GM21786 (cell line): ENCODE measurements at regions not wholly inside any gene's neighbourhood (a gene's known extent, or its start where the extent isn't known, plus 50 kb on each side); places are given as distances from the start of the nearest gene placed in this dataset.
"Not testable (repeated sequence)": the region's sequence is repeated elsewhere in the genome, so short reads cannot be mapped to it uniquely, and the experiment has no call there.

ENCODE experiments used
- ATAC-seq: cut with Tn5 transposase; IDR thresholded peaks from one replicate; pipeline ENCODE4 v1.9.1; 2021; ENCODE audit not compliant: unreplicated experiment

- no peak for ATAC-seq
These were observed 182.1 kb upstream of the DIAPH2 start for GRCh38 chrX:96502507-96502906.

GRCh38 chrX:96529386-96529785, 155.3 kb upstream of the DIAPH2 start:
- not testable (repeated sequence) for ATAC-seq

DNA sequence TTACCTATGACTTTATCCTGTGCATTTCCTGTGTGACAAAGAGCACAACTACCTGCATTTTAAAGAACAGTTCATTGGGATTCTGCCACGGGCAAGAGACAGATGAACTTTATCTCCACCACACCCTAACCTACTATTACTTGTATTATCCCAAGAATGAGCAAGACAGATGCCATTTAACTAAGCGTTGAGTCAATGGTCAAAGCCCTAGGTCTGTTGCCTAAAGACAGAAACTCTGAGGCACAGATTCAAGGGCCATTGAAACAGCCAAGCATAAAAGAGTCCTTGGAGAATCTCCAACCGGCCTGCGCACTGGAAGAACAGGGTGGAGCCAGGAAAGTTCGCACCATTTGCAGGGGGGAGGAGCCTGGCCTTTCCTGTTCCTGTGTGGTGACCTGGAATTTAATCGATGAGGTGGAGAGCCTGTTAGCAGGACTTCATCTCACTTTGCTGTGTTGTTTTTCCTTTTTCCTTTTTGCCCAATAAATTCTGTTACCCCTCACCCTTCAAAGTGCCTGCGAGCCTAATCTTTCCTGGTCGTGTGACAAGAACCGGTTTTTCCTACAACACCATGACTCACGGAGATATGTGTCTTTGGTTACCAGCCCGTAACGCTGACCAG, 146.4 kb upstream of the DIAPH2 start:
- no peak for ATAC-seq

- no peak for ATAC-seq
These were observed 144.5 kb upstream of the DIAPH2 start for GRCh38 chrX:96540111-96540631.

- not testable (repeated sequence) for ATAC-seq
These were observed 138.4 kb upstream of the DIAPH2 start for GRCh38 chrX:96546281-96546680.

GRCh38 chrX:96551322-96551872, 133.2 kb upstream of the DIAPH2 start:
- no peak for ATAC-seq

DNA sequence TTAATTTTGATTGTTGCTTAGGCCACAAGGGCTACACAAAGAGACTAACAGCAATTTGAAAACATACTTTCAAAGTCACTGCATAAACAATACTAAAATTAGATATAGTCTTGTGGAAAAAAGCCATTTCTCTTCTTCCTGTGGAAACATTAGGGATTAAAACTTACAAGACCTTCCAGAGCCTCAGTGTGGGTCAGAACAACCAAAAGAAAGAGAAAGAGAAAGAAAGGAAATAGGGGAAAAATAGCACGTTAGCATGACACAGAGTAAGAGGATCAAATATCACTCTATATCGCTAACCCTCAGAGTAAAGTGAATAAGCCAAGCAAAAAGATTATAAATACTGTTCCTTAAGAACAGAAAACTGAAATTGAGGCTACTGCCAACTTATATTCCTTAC, 127.8 kb upstream of the DIAPH2 start:
- no peak for ATAC-seq

DNA sequence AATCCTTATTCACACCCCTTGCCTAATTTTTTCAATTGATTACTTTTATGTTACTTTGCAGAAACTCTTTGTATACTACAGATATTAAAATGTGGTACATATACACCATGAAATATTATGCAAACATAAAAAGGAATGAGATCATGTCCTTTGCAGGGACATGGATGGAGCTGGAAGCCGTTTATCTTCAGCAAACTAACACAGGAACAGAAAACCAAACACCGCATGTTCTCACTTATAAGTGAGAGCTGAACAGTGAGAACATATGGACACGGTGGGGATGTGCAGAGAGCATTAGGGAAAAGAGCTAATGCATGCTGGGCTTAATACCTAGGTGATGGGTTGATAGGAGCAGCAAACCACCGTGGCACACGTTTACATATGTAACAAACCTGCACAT, 123.5 kb upstream of the DIAPH2 start:
- ATAC-seq, result not testable (repeated sequence)

- ATAC-seq, result no peak
These were observed 121.0 kb upstream of the DIAPH2 start for GRCh38 chrX:96563646-96564045.

DNA sequence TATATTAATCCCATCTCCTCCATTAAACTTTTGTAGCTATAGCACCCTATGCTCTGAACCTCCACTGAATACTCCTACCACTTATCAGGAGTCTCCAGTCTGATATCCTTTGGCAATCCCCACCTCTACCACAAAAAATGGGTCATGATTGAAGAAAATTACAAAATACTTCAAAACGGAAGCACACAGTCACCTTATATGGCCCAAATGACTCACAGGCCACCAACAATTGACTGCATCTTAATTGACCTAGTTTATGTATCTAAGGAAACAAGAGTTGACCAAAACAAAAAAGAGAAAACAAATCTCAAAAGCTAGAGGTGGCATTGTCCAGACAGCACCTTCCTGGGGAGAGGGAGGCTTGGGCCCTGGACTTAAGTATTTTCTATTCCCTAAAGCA, 120.0 kb upstream of the DIAPH2 start:
- ATAC-seq, result no peak

GRCh38 chrX:96566878-96567277, 117.8 kb upstream of the DIAPH2 start:
- no peak for ATAC-seq

GRCh38 chrX:96568071-96568470, 116.6 kb upstream of the DIAPH2 start:
- ATAC-seq, result no peak

GRCh38 chrX:96569034-96569433, 115.6 kb upstream of the DIAPH2 start:
- no peak for ATAC-seq

- ATAC-seq, result no peak
These were observed 109.6 kb upstream of the DIAPH2 start for GRCh38 chrX:96575011-96575410.

- ATAC-seq, result no peak
These were observed 108.3 kb upstream of the DIAPH2 start for GRCh38 chrX:96576368-96576767.

GRCh38 chrX:96578781-96579180, 105.9 kb upstream of the DIAPH2 start:
- no peak for ATAC-seq

DNA sequence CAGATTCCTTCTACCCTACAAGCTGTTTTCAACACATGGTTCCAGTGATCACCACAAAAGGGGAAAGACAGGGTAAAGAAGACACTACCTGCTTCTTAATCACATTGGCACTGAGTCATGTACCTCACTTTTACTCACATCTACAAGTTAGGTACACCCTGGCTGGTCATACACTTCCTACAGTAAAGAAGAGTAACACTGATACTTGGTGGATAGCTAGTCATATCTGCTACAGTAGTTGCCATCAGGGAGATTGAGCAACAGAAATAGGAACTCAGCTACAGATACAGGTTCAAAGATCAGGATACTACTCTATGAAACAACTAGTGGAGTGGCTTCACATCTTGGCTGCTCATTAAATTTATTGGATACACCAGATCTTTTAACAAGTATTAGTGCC, 105.4 kb upstream of the DIAPH2 start:
- no peak for ATAC-seq

GRCh38 chrX:96590403-96590802, 94.2 kb upstream of the DIAPH2 start:
- no peak for ATAC-seq

- no peak for ATAC-seq
These were observed 93.2 kb upstream of the DIAPH2 start for GRCh38 chrX:96591421-96591820.

DNA sequence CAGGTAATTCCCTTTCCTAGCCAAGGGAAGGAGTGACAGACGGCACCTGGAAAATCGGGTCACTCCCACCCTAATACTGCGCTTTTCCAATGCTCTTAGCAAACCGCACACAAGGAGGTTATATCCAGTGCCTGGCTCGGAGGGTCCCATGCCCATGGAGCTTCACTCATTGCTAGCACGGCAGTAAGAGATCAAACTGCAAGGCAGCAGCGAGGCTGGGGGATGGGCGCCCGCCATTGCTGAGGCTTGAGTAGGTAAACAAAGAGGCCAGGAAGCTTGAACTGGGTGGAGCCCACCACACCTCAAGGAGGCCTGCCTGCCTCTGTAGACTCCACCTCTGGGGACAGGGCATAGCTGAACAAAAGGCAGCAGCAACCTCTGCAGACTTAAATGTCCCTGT, 86.8 kb upstream of the DIAPH2 start:
- ATAC-seq, result not testable (repeated sequence)

- ATAC-seq, result no peak
These were observed 72.9 kb upstream of the DIAPH2 start for GRCh38 chrX:96611619-96612362.

- ATAC-seq, result no peak
These were observed 69.2 kb upstream of the DIAPH2 start for GRCh38 chrX:96615448-96615847.
